Lung (tissue), 11 donors: ENCODE measurements at regions not wholly inside any gene's neighbourhood (a gene's known extent, or its start where the extent isn't known, plus 50 kb on each side); places are given as distances from the start of the nearest gene placed in this dataset.

Source experiments
- ATAC-seq: fragments of 200-7000 bp; cut with Tn5 transposase; one replicate; pipeline ENCODE4 v1.9.1; 2020; ENCODE audit warnings: moderate number of reproducible peaks; ENCODE audit not compliant: insufficient read depth, low FRiP score
- DNase-seq, 3 donors: peaks; one replicate each; pipeline ENCODE4 v3.0.0-alpha.2; 2013 to 2017
- H3K27ac ChIP-seq, 2 donors: one replicate each; pipeline ENCODE4 v1.5.1; 2013; ENCODE audit warnings: mild to moderate bottlenecking in 2 of 2, moderate library complexity in 2 of 2, control low read depth in 1 of 2, inconsistent platforms in 1 of 2, low read depth in 1 of 2, low read length in 1 of 2
- H3K27me3 ChIP-seq, 3 donors: one replicate each; pipeline ENCODE4 v1.5.1; 2013; ENCODE audit warnings: low read length in 2 of 3; ENCODE audit not compliant: control insufficient read depth in 3 of 3, insufficient read depth in 3 of 3
- H3K36me3 ChIP-seq, 4 donors: one replicate each; pipeline ENCODE4 v1.5.1; 2013; ENCODE audit warnings: low read length in 4 of 4, mild to moderate bottlenecking in 1 of 4, moderate library complexity in 1 of 4; ENCODE audit not compliant: control insufficient read depth in 4 of 4, insufficient read depth in 4 of 4
- H3K4me1 ChIP-seq, 5 donors: one replicate each; pipeline ENCODE4 v1.5.1; 2013; ENCODE audit warnings: low read length in 5 of 5, mild to moderate bottlenecking in 2 of 5, moderate library complexity in 1 of 5; ENCODE audit not compliant: control insufficient read depth in 5 of 5, insufficient read depth in 5 of 5
- H3K4me3 ChIP-seq: one replicate; pipeline ENCODE4 v1.5.1; 2013; ENCODE audit warnings: mild to moderate bottlenecking, control low read depth, moderate library complexity
- H3K9ac ChIP-seq, 2 donors: one replicate each; pipeline ENCODE4 v1.5.1; 2013; ENCODE audit warnings: low read length in 2 of 2, control low read depth in 1 of 2; ENCODE audit not compliant: insufficient read depth in 1 of 2
- H3K9me3 ChIP-seq, 4 donors: one replicate each; pipeline ENCODE4 v1.5.1; 2013; ENCODE audit warnings: low read length in 3 of 4, mild to moderate bottlenecking in 1 of 4, moderate library complexity in 1 of 4; ENCODE audit not compliant: control insufficient read depth in 4 of 4, insufficient read depth in 3 of 4
- WGBS, 2 donors: extraction: QIAGEN DNeasy Blood & Tissue Kit; methylation state at CpG; one replicate each; pipeline ENCODE4 v1.1.7; 2013; 5-methylcytosine and 5-hydroxymethylcytosine counted together
- TF ChIP-seq, protein P1 (sequence below): IDR thresholded peaks from 2 replicates; pipeline ENCODE4 v1.5.1; 2012; ENCODE audit warnings: mild to moderate bottlenecking; ENCODE audit errors: control extremely low read depth, extremely low read depth
- donor health status: control.
- donor health status: control.
- donor health status: Bipolar disorder and iron deficiency.
- donor health status: healthy.
- donor health status: DM: yes; HTN: yes; CAD: no.

DNA sequence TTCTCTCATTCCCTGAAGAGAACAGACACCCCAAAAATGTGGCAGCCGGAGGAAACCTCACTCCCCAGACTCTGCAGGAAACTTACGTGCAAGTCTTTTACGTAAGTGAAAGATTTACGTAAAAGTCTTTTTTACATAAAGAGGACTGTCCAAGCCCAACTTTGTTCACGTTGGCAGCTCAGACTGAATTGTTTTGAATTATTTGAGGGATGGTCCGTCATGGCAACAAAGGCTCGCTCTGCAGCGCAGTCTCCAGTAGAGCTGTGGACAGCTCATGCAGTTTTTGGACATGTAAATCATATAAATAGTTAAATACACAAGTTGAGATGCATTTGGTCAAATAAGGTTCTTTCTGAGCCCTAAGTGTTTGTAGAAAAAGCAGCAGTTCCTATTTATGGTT, 394.8 kb downstream of the QKI start:
- Histone ChIP-seq H3K9me3 (no peaks in the 10 kb centered on the region), H3K4me1 (no peaks in the 10 kb centered on the region), H3K27ac (no peak overlapping the region), H3K9ac (no peak overlapping the region), H3K4me3 (no peak overlapping the region), H3K36me3 (no peaks in the 10 kb centered on the region), H3K27me3 (no peaks in the 10 kb centered on the region)
- no peak for ATAC-seq
- TF ChIP-seq, protein P1, sequence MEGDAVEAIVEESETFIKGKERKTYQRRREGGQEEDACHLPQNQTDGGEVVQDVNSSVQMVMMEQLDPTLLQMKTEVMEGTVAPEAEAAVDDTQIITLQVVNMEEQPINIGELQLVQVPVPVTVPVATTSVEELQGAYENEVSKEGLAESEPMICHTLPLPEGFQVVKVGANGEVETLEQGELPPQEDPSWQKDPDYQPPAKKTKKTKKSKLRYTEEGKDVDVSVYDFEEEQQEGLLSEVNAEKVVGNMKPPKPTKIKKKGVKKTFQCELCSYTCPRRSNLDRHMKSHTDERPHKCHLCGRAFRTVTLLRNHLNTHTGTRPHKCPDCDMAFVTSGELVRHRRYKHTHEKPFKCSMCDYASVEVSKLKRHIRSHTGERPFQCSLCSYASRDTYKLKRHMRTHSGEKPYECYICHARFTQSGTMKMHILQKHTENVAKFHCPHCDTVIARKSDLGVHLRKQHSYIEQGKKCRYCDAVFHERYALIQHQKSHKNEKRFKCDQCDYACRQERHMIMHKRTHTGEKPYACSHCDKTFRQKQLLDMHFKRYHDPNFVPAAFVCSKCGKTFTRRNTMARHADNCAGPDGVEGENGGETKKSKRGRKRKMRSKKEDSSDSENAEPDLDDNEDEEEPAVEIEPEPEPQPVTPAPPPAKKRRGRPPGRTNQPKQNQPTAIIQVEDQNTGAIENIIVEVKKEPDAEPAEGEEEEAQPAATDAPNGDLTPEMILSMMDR, result no peak
- WGBS, 2 donors, result 94% methylated on average over 8 of the region's 8 CpGs
- DNase-seq, result no peak

GRCh38 chr6:163808871-163809270, 394.4 kb downstream of the QKI start:
- 91 to 94% methylated on average over 5 of the region's 5 CpGs for WGBS, 2 donors
- TF ChIP-seq, protein P1, result no peak
- no peak for ATAC-seq

GRCh38 chr6:163808231-163808630, 393.7 kb downstream of the QKI start:
- 95 to 97% methylated on average over 6 of the region's 6 CpGs for WGBS, 2 donors
- TF ChIP-seq, protein P1, result no peak
- DNase-seq (no peak), ATAC-seq (no peak)
- Histone ChIP-seq H3K9ac (no peak overlapping the region), H3K36me3 (no peaks in the 10 kb centered on the region), H3K4me1 (no peaks in the 10 kb centered on the region), H3K4me3 (no peak overlapping the region), H3K27me3 (no peaks in the 10 kb centered on the region), H3K9me3 (no peaks in the 10 kb centered on the region), H3K27ac (no peak overlapping the region)

More at GRCh38 chr6:163808871-163809270, 394.4 kb downstream of the QKI start:
- H3K4me1 ChIP-seq, result no peaks in the 10 kb centered on the region
- no peak overlapping the region for H3K4me3 ChIP-seq
- no peaks in the 10 kb centered on the region for H3K27me3 ChIP-seq
- no peak overlapping the region for H3K9ac ChIP-seq
- no peaks in the 10 kb centered on the region for H3K36me3 ChIP-seq
- no peaks in the 10 kb centered on the region for H3K9me3 ChIP-seq
- DNase-seq, result no peak
- no peak overlapping the region for H3K27ac ChIP-seq

GRCh38 chr6:163806755-163807499, 392.4 kb downstream of the QKI start:
- DNase-seq (no peak), ATAC-seq (no peak)
- Histone ChIP-seq H3K9ac (no peak overlapping the region), H3K9me3 (no peaks in the 10 kb centered on the region), H3K36me3 (no peaks in the 10 kb centered on the region), H3K4me3 (no peak overlapping the region), H3K27ac (no peak overlapping the region), H3K4me1 (no peaks in the 10 kb centered on the region), H3K27me3 (no peaks in the 10 kb centered on the region)
- TF ChIP-seq, protein P1, result no peak
- WGBS, 2 donors, result 94 to 97% methylated on average over 13 of the region's 13 CpGs
